ENCODE measurements at regions not wholly inside any gene's neighbourhood (a gene's known extent, or its start where the extent isn't known, plus 50 kb on each side); places are given as distances from the start of the nearest gene placed in this dataset.

DNA sequence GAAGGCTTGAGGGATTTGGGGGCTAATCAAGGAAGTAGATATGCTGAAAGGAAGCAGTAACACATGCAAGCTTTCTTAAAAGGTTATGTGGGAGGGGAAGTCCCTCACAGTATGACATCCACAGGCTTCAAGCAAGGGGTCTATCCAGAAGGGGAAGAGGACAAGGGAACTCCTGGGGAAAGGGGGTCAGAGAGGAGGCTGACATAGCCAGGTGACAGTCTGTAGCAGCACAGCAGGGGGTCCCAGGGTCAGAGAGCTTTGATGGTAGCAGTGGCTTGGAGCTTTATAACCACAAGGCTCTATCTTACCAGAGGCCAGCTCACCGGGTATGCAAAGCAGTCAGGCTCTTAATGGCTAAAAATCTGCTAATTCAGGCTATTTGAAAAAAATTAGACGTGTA is 150.6 kb upstream of the NSMCE3 start:
- FAIRE-seq (no peak), DNase-seq (ENCODE audit: low read depth) (no peak)
- Histone ChIP-seq H3K36me3 (ENCODE audit: control insufficient read depth, insufficient read depth, low read length) (no peaks in the 10 kb centered on the region), H3K4me3 (ENCODE audit: low read depth, low read length) (no peak overlapping the region), H3K27me3 (ENCODE audit: control insufficient read depth, insufficient read depth, low read length) (no peaks in the 10 kb centered on the region)
- no peak for TF ChIP-seq CTCF (IDR thresholded peaks at IDR 0.05; ENCODE audit: insufficient read depth, low read length, severe bottlenecking)

- Histone ChIP-seq H3K27me3 (ENCODE audit: control insufficient read depth, insufficient read depth, low read length) (no peaks in the 10 kb centered on the region), H3K4me3 (ENCODE audit: low read depth, low read length) (no peak overlapping the region), H3K36me3 (ENCODE audit: control insufficient read depth, insufficient read depth, low read length) (no peaks in the 10 kb centered on the region)
- FAIRE-seq (no peak), DNase-seq (ENCODE audit: low read depth) (no peak)
- no peak for TF ChIP-seq CTCF (IDR thresholded peaks at IDR 0.05; ENCODE audit: insufficient read depth, low read length, severe bottlenecking)
These were observed 149.3 kb upstream of the NSMCE3 start for GRCh38 chr15:29418931-29419330.

DNA sequence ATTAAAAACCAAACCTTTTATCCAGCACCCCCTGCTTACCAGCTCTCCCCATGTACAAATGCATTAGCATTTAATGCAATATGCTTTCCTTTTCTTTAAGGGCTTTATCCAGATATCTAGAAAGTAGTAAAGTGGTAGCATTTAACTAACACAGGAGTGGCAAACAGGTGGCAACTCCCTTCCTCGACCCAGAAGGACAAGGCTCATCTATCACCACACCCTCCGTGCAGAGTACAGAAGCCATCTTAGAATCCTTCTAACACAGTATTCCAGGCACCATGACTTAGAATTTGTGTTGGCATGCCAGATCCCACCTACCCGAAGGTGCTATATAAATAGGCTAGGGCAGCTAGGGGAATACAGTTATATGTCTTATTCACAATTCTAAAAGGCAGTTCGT is 148.6 kb upstream of the NSMCE3 start:
- no peak for FAIRE-seq
- H3K4me3 ChIP-seq (ENCODE audit: low read depth, low read length), result no peak overlapping the region
- no peaks in the 10 kb centered on the region for H3K27me3 ChIP-seq (ENCODE audit: control insufficient read depth, insufficient read depth, low read length)
- H3K36me3 ChIP-seq (ENCODE audit: control insufficient read depth, insufficient read depth, low read length), result no peaks in the 10 kb centered on the region
- no peak for TF ChIP-seq CTCF (IDR thresholded peaks at IDR 0.05; ENCODE audit: insufficient read depth, low read length, severe bottlenecking)
- no peak for DNase-seq (ENCODE audit: low read depth)

DNA sequence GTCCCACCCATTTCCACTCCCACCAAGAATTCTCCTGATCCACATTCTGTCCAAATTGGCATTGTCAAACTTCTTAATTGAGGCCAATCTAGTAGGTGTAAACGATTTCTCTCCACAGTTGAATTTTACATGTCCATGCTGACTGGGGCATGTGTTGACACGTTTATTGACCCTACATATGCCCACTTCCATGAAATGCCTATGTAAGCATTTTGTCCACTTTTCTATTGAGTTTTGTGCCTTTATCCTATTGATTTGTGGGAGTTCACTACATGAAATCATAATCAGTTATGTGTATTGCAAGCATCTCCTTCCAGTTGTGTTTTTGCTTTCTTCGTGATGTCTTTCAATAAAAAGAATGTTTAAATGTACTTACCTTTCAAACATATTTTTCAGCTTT is 141.7 kb upstream of the NSMCE3 start:
- DNase-seq (ENCODE audit: low read depth) (no peak), FAIRE-seq (no peak)
- TF ChIP-seq CTCF (IDR thresholded peaks at IDR 0.05; ENCODE audit: insufficient read depth, low read length, severe bottlenecking), result no peak
- H3K27me3 ChIP-seq (ENCODE audit: control insufficient read depth, insufficient read depth, low read length), result no peaks in the 10 kb centered on the region
- no peaks in the 10 kb centered on the region for H3K36me3 ChIP-seq (ENCODE audit: control insufficient read depth, insufficient read depth, low read length)
- no peak overlapping the region for H3K4me3 ChIP-seq (ENCODE audit: low read depth, low read length)

DNA sequence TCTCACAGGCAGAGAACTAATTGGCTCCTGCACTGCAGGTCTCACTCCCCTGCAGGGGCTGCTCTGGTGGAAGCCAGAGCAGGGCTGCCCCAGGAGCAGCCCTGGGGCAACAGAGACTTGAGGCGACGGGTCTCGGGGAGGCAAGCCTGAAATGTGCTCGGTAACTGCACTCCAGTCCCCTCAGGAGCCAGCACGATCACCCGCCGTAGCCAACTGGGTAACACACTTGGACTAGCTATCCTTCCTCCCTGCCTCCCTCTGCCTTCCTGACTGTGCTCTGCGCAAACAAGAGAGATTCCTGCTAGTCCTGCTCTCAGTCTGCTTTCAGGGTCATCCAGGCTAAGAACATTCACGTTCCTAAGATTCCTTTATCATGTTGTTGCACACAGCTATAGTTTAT is 140.7 kb upstream of the NSMCE3 start:
- H3K27me3 ChIP-seq (ENCODE audit: control insufficient read depth, insufficient read depth, low read length), result no peaks in the 10 kb centered on the region
- no peaks in the 10 kb centered on the region for H3K36me3 ChIP-seq (ENCODE audit: control insufficient read depth, insufficient read depth, low read length)
- no peak for TF ChIP-seq CTCF (IDR thresholded peaks at IDR 0.05; ENCODE audit: insufficient read depth, low read length, severe bottlenecking)
- no peak overlapping the region for H3K4me3 ChIP-seq (ENCODE audit: low read depth, low read length)
- DNase-seq (ENCODE audit: low read depth), result no peak
- no peak for FAIRE-seq

DNA sequence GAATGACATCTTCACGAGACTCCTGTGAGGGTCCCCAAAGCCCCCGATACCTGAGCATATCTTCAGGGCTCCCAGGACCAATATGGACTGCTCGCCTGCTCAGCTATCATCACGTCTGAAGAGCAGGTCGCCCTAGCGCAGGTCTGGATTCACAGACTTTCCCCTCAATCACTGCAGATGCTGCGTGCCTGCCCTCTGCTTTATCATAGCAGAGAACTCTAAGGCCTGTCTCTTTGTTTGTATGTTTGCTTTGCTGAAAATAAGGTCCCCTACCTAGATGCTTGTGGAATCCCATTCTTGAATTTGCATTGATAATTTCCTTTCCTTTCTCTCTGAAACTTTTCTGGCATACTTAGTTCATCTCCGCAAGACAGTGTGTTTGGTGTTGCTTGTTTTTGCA is 140.3 kb upstream of the NSMCE3 start:
- DNase-seq (ENCODE audit: low read depth) (no peak), FAIRE-seq (no peak)
- Histone ChIP-seq H3K36me3 (ENCODE audit: control insufficient read depth, insufficient read depth, low read length) (no peaks in the 10 kb centered on the region), H3K4me3 (ENCODE audit: low read depth, low read length) (no peak overlapping the region), H3K27me3 (ENCODE audit: control insufficient read depth, insufficient read depth, low read length) (no peaks in the 10 kb centered on the region)
- TF ChIP-seq CTCF (IDR thresholded peaks at IDR 0.05; ENCODE audit: insufficient read depth, low read length, severe bottlenecking), result no peak
